Ovary (tissue), 3 donors: ENCODE measurements at regions not wholly inside any gene's neighbourhood (a gene's known extent, or its start where the extent isn't known, plus 50 kb on each side); places are given as distances from the start of the nearest gene placed in this dataset.

Source experiments
- POLR2A ChIP-seq: fragments of 450-650 bp; IDR thresholded peaks from one replicate; pipeline ENCODE4 v1.6.1; 2017; ENCODE audit warnings: antibody characterized with exemption, mild to moderate bottlenecking, moderate library complexity
- TF ChIP-seq, protein P1 (sequence below), 3 donors: fragments of 450-650 bp in 2 of 3; fragments of 200-600 bp in 1 of 3; IDR thresholded peaks; one replicate each; pipeline versions ENCODE4 v1.5.1 to v1.8.0; 2016 to 2022; ENCODE audit warnings: antibody characterized with exemption in 3 of 3, mild to moderate bottlenecking in 1 of 3
- donor health status: DM: no; HTN: no; CAD: no.

GRCh38 chr4:137414802-137415201 is 117.5 kb downstream of the PCDH18 start:
- TF ChIP-seq POLR2A: no peak
- TF ChIP-seq, protein P1, sequence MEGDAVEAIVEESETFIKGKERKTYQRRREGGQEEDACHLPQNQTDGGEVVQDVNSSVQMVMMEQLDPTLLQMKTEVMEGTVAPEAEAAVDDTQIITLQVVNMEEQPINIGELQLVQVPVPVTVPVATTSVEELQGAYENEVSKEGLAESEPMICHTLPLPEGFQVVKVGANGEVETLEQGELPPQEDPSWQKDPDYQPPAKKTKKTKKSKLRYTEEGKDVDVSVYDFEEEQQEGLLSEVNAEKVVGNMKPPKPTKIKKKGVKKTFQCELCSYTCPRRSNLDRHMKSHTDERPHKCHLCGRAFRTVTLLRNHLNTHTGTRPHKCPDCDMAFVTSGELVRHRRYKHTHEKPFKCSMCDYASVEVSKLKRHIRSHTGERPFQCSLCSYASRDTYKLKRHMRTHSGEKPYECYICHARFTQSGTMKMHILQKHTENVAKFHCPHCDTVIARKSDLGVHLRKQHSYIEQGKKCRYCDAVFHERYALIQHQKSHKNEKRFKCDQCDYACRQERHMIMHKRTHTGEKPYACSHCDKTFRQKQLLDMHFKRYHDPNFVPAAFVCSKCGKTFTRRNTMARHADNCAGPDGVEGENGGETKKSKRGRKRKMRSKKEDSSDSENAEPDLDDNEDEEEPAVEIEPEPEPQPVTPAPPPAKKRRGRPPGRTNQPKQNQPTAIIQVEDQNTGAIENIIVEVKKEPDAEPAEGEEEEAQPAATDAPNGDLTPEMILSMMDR (IDR thresholded peaks at IDR 0.05): no peak
